Chondrocyte (in vitro differentiated cells): ENCODE measurements at regions not wholly inside any gene's neighbourhood (a gene's known extent, or its start where the extent isn't known, plus 50 kb on each side); places are given as distances from the start of the nearest gene placed in this dataset.
"Not testable (repeated sequence)": the region's sequence is repeated elsewhere in the genome, so short reads cannot be mapped to it uniquely, and the experiment has no call there.

ENCODE experiments used
- DNase-seq: peaks from one replicate; pipeline ENCODE4 v3.0.0; 2021; ENCODE audit warnings: mixed read lengths, low spot score
- H3K27ac Mint-ChIP-seq: one replicate; pipeline ENCODE4 v1.8.0; 2021; ENCODE audit warnings: mild to moderate bottlenecking, moderate library complexity, mixed read lengths; ENCODE audit not compliant: unreplicated experiment
- H3K27me3 Mint-ChIP-seq: 2 replicates; pipeline ENCODE4 v1.8.0; 2021; ENCODE audit warnings: low read depth, mixed read lengths
- H3K36me3 Mint-ChIP-seq: 2 replicates; pipeline ENCODE4 v1.8.0; 2021; ENCODE audit warnings: low read depth, mixed read lengths
- H3K4me1 Mint-ChIP-seq: 2 replicates; pipeline ENCODE4 v1.8.0; 2021; ENCODE audit warnings: low read depth, mild to moderate bottlenecking, mixed read lengths
- H3K4me3 Mint-ChIP-seq: one replicate; pipeline ENCODE4 v1.8.0; 2021; ENCODE audit warnings: mild to moderate bottlenecking, moderate library complexity, mixed read lengths; ENCODE audit not compliant: unreplicated experiment
- H3K9me3 Mint-ChIP-seq: 2 replicates; pipeline ENCODE4 v1.8.0; 2021; ENCODE audit warnings: low read depth, mixed read lengths
- TF ChIP-seq, protein P1 (sequence below): fragments of 200-600 bp; sonication (generic); IDR thresholded peaks from 2 replicates; pipeline ENCODE4 v1.5.0; 2021; ENCODE audit warnings: antibody characterized with exemption, mild to moderate bottlenecking, moderate library complexity

DNA sequence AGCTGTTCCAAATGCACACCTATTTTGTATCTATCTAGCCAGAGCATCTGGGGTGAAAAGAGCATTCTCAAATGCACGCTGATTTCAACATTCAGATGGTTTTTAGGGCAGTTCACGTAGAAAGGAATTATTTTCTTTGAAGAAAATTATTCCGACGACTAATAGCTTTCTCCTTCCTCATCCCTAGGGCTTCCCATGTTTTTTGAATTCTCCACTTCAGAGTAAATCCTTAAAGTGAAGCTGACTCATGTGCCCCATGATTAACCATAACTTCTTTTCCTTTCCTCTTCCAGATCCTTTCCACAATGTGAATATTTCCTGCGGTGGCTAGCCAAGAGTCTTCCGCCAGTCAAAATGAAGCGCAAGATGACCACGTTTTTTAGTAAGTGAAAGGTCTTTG, 86.7 kb upstream of the PDHA1 start:
- TF ChIP-seq, protein P1, sequence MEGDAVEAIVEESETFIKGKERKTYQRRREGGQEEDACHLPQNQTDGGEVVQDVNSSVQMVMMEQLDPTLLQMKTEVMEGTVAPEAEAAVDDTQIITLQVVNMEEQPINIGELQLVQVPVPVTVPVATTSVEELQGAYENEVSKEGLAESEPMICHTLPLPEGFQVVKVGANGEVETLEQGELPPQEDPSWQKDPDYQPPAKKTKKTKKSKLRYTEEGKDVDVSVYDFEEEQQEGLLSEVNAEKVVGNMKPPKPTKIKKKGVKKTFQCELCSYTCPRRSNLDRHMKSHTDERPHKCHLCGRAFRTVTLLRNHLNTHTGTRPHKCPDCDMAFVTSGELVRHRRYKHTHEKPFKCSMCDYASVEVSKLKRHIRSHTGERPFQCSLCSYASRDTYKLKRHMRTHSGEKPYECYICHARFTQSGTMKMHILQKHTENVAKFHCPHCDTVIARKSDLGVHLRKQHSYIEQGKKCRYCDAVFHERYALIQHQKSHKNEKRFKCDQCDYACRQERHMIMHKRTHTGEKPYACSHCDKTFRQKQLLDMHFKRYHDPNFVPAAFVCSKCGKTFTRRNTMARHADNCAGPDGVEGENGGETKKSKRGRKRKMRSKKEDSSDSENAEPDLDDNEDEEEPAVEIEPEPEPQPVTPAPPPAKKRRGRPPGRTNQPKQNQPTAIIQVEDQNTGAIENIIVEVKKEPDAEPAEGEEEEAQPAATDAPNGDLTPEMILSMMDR, result no peak
- Mint-ChIP-seq H3K27ac (no peak overlapping the region), H3K9me3 (peaks cover 38% of the 10 kb centered on the region), H3K4me1 (no peaks in the 10 kb centered on the region), H3K27me3 (no peaks in the 10 kb centered on the region), H3K36me3 (peaks cover 1% of the 10 kb centered on the region), H3K4me3 (no peak overlapping the region)
- DNase-seq, result no peak

DNA sequence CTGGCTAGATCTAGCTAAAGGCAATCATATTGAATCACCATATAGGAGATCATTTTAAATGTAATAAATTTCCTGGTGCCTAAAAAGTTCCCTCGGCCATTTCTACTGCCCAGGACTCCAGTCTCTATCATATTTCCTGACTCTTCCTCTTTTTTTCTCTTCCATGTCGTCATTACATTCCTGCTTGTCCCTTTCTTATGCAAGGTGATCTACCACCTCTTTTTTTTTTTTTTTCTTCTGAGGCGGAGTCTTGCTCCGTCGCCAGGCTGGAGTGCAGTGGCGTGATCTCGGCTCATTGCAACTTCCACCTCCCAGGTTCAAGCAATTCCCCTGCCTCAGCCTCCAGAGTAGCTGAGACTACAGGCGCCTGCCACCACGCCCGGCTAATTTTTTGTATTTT, 82.7 kb upstream of the PDHA1 start:
- not testable (repeated sequence) for H3K27me3 Mint-ChIP-seq, H3K4me3 Mint-ChIP-seq, H3K4me1 Mint-ChIP-seq, H3K36me3 Mint-ChIP-seq, H3K27ac Mint-ChIP-seq, DNase-seq
- H3K9me3 Mint-ChIP-seq, result peaks cover 20% of the 10 kb centered on the region

DNA sequence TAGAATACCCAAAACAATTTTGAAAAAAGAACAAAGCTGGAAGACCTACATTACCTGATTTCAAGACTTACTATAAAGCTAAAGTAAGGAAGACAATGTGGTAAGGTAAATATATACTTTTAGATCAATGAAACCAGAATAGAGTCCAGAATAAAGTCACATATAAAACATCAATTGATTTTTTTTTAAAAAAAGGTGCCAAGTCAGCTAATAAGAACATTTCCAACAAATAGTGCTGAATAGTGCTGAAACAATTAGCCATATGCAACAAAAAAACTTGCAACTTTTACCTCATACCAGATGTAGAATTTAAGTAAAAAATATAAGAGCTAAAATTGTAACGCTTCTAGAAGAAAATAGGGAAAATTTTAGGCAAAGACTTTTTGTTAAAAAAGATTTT, 73.0 kb upstream of the PDHA1 start:
- no peaks in the 10 kb centered on the region for H3K27me3 Mint-ChIP-seq
- H3K4me3 Mint-ChIP-seq, result no peak overlapping the region
- peaks cover 3% of the 10 kb centered on the region for H3K9me3 Mint-ChIP-seq
- H3K27ac Mint-ChIP-seq, result no peak overlapping the region
- no peaks in the 10 kb centered on the region for H3K36me3 Mint-ChIP-seq
- H3K4me1 Mint-ChIP-seq, result no peaks in the 10 kb centered on the region
- DNase-seq, result no peak
- TF ChIP-seq, protein P1, result no peak

DNA sequence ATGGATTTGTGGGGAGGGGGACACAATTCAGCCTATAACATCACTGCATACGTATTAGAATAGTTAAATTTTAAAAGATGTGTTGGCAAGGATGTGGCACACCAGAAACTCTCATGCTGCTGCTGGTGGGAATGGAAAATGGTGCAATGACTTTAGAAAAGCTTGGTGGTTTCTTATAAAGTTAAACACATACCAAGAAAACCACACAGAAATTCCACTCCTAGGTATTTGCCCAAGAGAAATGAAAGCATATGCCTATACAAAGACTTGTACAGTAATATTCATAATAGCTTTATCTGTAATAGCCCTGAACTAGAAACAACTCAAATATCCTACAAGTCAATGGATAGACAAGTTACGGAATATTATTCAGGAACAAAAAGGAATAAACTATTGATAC, 71.3 kb upstream of the PDHA1 start:
- Mint-ChIP-seq H3K4me3 (no peak overlapping the region), H3K9me3 (peaks cover 15% of the 10 kb centered on the region), H3K36me3 (peaks cover 3% of the 10 kb centered on the region), H3K27me3 (peaks cover 1% of the 10 kb centered on the region), H3K4me1 (no peaks in the 10 kb centered on the region), H3K27ac (no peak overlapping the region)
- no peak for DNase-seq
- TF ChIP-seq, protein P1, result no peak

DNA sequence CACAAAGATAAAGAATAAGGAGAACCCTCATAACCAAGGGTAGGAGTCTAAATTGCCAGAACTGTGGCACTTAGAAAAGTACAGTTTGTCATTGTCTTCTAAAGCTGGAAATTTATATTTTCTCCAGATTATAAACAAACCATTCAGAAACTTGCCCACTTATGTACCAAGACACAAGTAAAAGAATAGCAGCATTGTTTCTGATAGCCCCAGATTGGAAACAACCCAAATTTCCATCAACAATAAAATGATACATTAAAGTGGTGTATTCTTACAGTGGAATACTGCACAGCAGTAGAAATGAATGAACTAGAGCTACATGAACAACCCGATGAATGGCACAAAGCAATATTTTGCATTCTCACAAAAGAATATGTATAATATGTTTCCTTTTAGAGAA, 63.1 kb upstream of the PDHA1 start:
- H3K9me3 Mint-ChIP-seq, result peaks cover 25% of the 10 kb centered on the region
- DNase-seq, result no peak
- no peaks in the 10 kb centered on the region for H3K4me1 Mint-ChIP-seq
- no peak overlapping the region for H3K4me3 Mint-ChIP-seq
- TF ChIP-seq, protein P1, result no peak
- H3K36me3 Mint-ChIP-seq, result peaks cover 3% of the 10 kb centered on the region
- H3K27me3 Mint-ChIP-seq, result peaks cover 4% of the 10 kb centered on the region
- H3K27ac Mint-ChIP-seq, result no peak overlapping the region

DNA sequence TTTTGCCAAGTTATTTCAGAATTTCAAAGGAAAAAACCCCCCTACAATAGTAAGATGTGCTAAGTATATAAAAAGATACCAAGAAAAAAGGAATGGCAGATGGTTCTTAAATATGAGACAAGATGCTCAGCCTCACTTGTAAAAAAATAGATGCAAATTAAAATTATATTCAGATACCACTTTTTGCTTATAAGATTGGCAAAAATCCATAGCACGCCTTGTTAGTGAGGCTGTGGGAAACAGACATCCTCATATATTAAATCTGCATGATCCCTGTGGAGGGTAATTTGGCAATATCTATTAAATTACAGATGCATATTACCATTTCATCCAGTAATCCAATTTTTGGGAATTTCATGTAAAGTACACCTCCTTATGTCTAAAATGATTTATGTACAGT, 62.5 kb upstream of the PDHA1 start:
- Mint-ChIP-seq H3K27me3 (peaks cover 4% of the 10 kb centered on the region), H3K4me1 (no peaks in the 10 kb centered on the region), H3K9me3 (peaks cover 24% of the 10 kb centered on the region)

More for the DNA sequence above, 62.5 kb upstream of the PDHA1 start:
- Mint-ChIP-seq H3K36me3 (peaks cover 1% of the 10 kb centered on the region), H3K4me3 (no peak overlapping the region), H3K27ac (no peak overlapping the region)
- no peak for DNase-seq
- TF ChIP-seq, protein P1, result no peak
